Gastroesophageal sphincter (tissue), 4 donors: ENCODE measurements at regions not wholly inside any gene's neighbourhood (a gene's known extent, or its start where the extent isn't known, plus 50 kb on each side); places are given as distances from the start of the nearest gene placed in this dataset.

Source experiments
- ATAC-seq: fragments of 150-250 bp; one replicate; pipeline ENCODE4 v1.9.1; 2016; ENCODE audit warnings: mild to moderate bottlenecking, moderate library complexity
- H3K27ac ChIP-seq, 4 donors: fragments of 200-600 bp; sonication (generic) in 3 of 4; 1 replicate in 3 of 4; 2 replicates in 1 of 4; pipeline ENCODE4 v1.5.1; 2016 to 2019
- H3K27me3 ChIP-seq: fragments of 200-600 bp; sonication (generic); one replicate; pipeline ENCODE4 v1.5.1; 2019
- H3K36me3 ChIP-seq, 2 donors: fragments of 200-600 bp; sonication (generic); one replicate each; pipeline ENCODE4 v1.5.1; 2019; ENCODE audit warnings: control low read depth in 1 of 2
- H3K4me1 ChIP-seq, 3 donors: fragments of 200-600 bp; sonication (generic); 1 replicate in 2 of 3; 2 replicates in 1 of 3; pipeline ENCODE4 v1.5.1; 2016 to 2019; ENCODE audit warnings: control low read depth in 2 of 3
- H3K4me3 ChIP-seq, 2 donors: fragments of 200-600 bp; sonication (generic); one replicate each; pipeline ENCODE4 v1.5.1; 2019; ENCODE audit warnings: mild to moderate bottlenecking in 1 of 2, moderate library complexity in 1 of 2
- H3K9me3 ChIP-seq, 3 donors: fragments of 200-600 bp; sonication (generic); one replicate each; pipeline ENCODE4 v1.5.1; 2017 to 2019; ENCODE audit warnings: control low read depth in 2 of 3
- CTCF ChIP-seq, 4 experiments: fragments of 200-600 bp in 2 of 4; fragments of 450-650 bp in 2 of 4; sonication (generic) in 1 of 4; IDR thresholded peaks; one replicate each; pipeline ENCODE4 v1.5.1; 2017 to 2019; ENCODE audit warnings: antibody characterized with exemption in 4 of 4, mild to moderate bottlenecking in 2 of 4, moderate library complexity in 2 of 4
- EP300 ChIP-seq: sonication (generic); formaldehyde crosslinking; IDR thresholded peaks from one replicate; pipeline ENCODE4 v1.6.1; 2017; ENCODE audit warnings: antibody characterized with exemption, mild to moderate bottlenecking
- POLR2A ChIP-seq, 2 donors: fragments of 450-650 bp; IDR thresholded peaks; one replicate each; pipeline ENCODE4 v1.6.1; 2017; ENCODE audit warnings: antibody characterized with exemption in 2 of 2, mild to moderate bottlenecking in 2 of 2, moderate library complexity in 1 of 2
- POLR2AphosphoS5 ChIP-seq: sonication (generic); formaldehyde crosslinking; IDR thresholded peaks from one replicate; pipeline ENCODE4 v1.6.1; 2017; ENCODE audit warnings: antibody characterized with exemption
- WGBS, 2 donors: methylation state at CpG; one replicate each; pipeline ENCODE4 v1.1.5; 2018; ENCODE audit warnings: low coverage in 1 of 2; 5-methylcytosine and 5-hydroxymethylcytosine counted together

DNA sequence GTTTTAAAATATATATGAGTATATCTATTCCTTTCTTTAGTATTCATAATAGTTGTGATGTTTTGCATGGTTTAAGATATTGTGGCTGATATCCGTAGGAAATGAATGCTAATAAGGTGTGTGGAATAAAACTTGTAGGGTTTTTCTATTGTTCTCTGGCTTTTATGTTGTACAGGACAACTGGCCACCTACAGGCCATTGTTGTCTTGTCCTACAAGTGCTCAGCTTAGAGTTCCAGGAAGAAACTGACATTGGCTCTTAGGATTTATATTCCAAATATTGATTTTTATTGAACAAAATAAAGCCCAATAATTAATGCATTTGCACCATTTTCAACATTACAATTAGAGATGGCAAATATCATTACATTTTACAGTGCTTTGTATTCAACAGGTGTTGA lies 512.8 kb upstream of the TENM4 start:
- H3K4me1 ChIP-seq: no peaks in the 10 kb centered on the region
- no peak overlapping the region for H3K4me3 ChIP-seq
- no peak for TF ChIP-seq POLR2AphosphoS5
- no peak for TF ChIP-seq POLR2A (IDR thresholded peaks at IDR 0.05)
- TF ChIP-seq EP300: no peak
- TF ChIP-seq CTCF (IDR thresholded peaks at IDR 0.05): no peak
- no peak for ATAC-seq
- no peak overlapping the region for H3K27ac ChIP-seq
- no peaks in the 10 kb centered on the region for H3K36me3 ChIP-seq
- H3K9me3 ChIP-seq: peaks cover 0 to 6% (median 0%) of the 10 kb centered on the region in 3 donors
- H3K27me3 ChIP-seq: peaks cover 11% of the 10 kb centered on the region
- WGBS, 2 donors: 50 to 86% methylated on average over 1 of the region's 1 CpG

GRCh38 chr11:79950741-79951140 lies 509.9 kb upstream of the TENM4 start:
- no peak for ATAC-seq
- 80 to 98% methylated on average over 4 of the region's 4 CpGs for WGBS, 2 donors
- Histone ChIP-seq H3K36me3 (no peaks in the 10 kb centered on the region), H3K27ac (no peak overlapping the region), H3K27me3 (peaks cover 11% of the 10 kb centered on the region), H3K4me3 (no peak overlapping the region), H3K4me1 (no peaks in the 10 kb centered on the region), H3K9me3 (no peaks in the 10 kb centered on the region)
- TF ChIP-seq POLR2AphosphoS5 (no peak), EP300 (no peak), CTCF (IDR thresholded peaks at IDR 0.05) (no peak), POLR2A (IDR thresholded peaks at IDR 0.05) (no peak)

DNA sequence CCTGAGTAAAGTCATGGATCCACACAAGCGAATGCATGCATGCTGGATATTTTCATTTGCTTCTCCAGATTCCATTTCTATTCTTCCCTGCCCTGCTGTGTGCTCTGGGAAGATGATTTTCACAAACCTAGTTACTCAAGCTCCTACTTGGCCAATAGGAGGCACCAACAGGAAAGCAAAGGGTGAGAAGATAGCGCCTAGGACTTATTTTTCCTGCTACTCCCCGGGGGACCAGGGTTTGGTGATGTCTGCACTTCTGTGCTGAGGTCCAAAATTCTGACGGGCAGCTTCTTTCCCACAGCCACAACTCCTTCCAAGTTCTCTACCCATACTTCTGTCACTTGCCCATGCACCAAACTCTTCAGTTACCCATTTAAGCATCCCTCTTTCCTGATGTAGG lies 509.3 kb upstream of the TENM4 start:
- ATAC-seq: no peak
- Histone ChIP-seq H3K27ac (no peak overlapping the region), H3K36me3 (no peaks in the 10 kb centered on the region), H3K9me3 (no peaks in the 10 kb centered on the region), H3K4me3 (no peak overlapping the region), H3K27me3 (peaks cover 11% of the 10 kb centered on the region), H3K4me1 (no peaks in the 10 kb centered on the region)
- TF ChIP-seq POLR2A (IDR thresholded peaks at IDR 0.05): no peak
- no peak for TF ChIP-seq EP300
- no peak for TF ChIP-seq POLR2AphosphoS5
- no peak for TF ChIP-seq CTCF (IDR thresholded peaks at IDR 0.05)
- WGBS, 2 donors: 61% methylated on average over 2 to 4 of the region's 4 CpGs

DNA sequence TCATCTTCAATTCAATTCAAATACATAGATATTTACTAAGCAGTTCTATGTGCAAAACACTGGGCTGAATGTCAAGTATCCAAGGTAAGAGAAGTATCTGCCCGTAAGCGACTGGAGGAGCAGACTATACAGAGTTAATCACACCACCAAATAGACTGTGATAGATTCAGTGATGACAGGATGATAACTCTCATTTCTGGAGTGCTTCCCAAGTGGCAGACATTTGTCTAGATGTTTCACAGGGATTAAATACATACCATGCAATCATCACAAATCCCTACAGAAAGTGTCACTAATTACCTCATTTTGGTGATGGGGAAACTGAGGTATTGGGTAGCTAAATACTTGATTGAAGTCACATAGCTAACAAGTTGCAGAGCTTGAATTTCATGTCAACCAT lies 508.7 kb upstream of the TENM4 start:
- H3K4me3 ChIP-seq: no peak overlapping the region
- ATAC-seq: no peak
- H3K27me3 ChIP-seq: peaks cover 11% of the 10 kb centered on the region
- H3K4me1 ChIP-seq: no peaks in the 10 kb centered on the region
- no peaks in the 10 kb centered on the region for H3K9me3 ChIP-seq
- H3K27ac ChIP-seq: no peak overlapping the region
- 69 to 83% methylated on average over 2 of the region's 2 CpGs for WGBS, 2 donors
- H3K36me3 ChIP-seq: no peaks in the 10 kb centered on the region
- TF ChIP-seq EP300 (no peak), POLR2AphosphoS5 (no peak), CTCF (IDR thresholded peaks at IDR 0.05) (no peak), POLR2A (IDR thresholded peaks at IDR 0.05) (no peak)

GRCh38 chr11:79942646-79943045 lies 501.8 kb upstream of the TENM4 start:
- no peak for ATAC-seq
- H3K27me3 ChIP-seq: no peaks in the 10 kb centered on the region
- no peaks in the 10 kb centered on the region for H3K36me3 ChIP-seq
- no peaks in the 10 kb centered on the region for H3K9me3 ChIP-seq
- H3K4me1 ChIP-seq: no peaks in the 10 kb centered on the region
- H3K4me3 ChIP-seq: no peak overlapping the region
- H3K27ac ChIP-seq: no peak overlapping the region
- 68 to 72% methylated on average over 2 of the region's 2 CpGs for WGBS, 2 donors
- TF ChIP-seq CTCF (IDR thresholded peaks at IDR 0.05) (no peak), POLR2AphosphoS5 (no peak), POLR2A (IDR thresholded peaks at IDR 0.05) (no peak), EP300 (no peak)
